DOHH2 (cell line): ENCODE measurements at regions not wholly inside any gene's neighbourhood (a gene's known extent, or its start where the extent isn't known, plus 50 kb on each side); places are given as distances from the start of the nearest gene placed in this dataset.

Source experiments
- H3F3A ChIP-seq: fragments of 200-600 bp; sonication (generic), shearing (Covaris generic); 2 replicates; pipeline ENCODE4 v1.6.0; 2016; ENCODE audit warnings: antibody characterized with exemption, mild to moderate bottlenecking; ENCODE audit not compliant: control insufficient read depth, insufficient read depth
- H3K27ac ChIP-seq: fragments of 200-600 bp; sonication (generic); 2 replicates; pipeline ENCODE4 v1.5.1; 2014; ENCODE audit warnings: low read depth, mild to moderate bottlenecking, low read length, moderate library complexity
- H3K27me3 ChIP-seq: fragments of 200-600 bp; sonication (generic); 2 replicates; pipeline ENCODE4 v1.6.1; 2014; ENCODE audit warnings: mild to moderate bottlenecking, low read length, mixed read lengths; ENCODE audit not compliant: control insufficient read depth
- H3K36me3 ChIP-seq: fragments of 200-600 bp; sonication (generic); 2 replicates; pipeline ENCODE4 v1.6.1; 2014; ENCODE audit warnings: mild to moderate bottlenecking, low read length, moderate library complexity, mixed read lengths; ENCODE audit not compliant: control insufficient read depth
- H3K4me1 ChIP-seq: fragments of 200-600 bp; sonication (generic); 2 replicates; pipeline ENCODE4 v1.6.1; 2014; ENCODE audit warnings: mild to moderate bottlenecking, low read length, mixed read lengths; ENCODE audit not compliant: control insufficient read depth
- H3K4me2 ChIP-seq: fragments of 200-600 bp; sonication (generic); 2 replicates; pipeline ENCODE4 v1.6.0; 2014; ENCODE audit warnings: mild to moderate bottlenecking, low read length, moderate library complexity
- H3K4me3 ChIP-seq: fragments of 200-600 bp; sonication (generic); 2 replicates; pipeline ENCODE4 v1.5.1; 2014; ENCODE audit warnings: mild to moderate bottlenecking, low read length, mixed read lengths
- H3K79me2 ChIP-seq: fragments of 200-600 bp; sonication (generic); 2 replicates; pipeline ENCODE4 v1.6.1; 2014; ENCODE audit warnings: mild to moderate bottlenecking, low read length, mixed read lengths; ENCODE audit not compliant: control insufficient read depth
- H3K9me2 ChIP-seq: fragments of 200-600 bp; sonication (generic); replicated peaks from 2 replicates; pipeline ENCODE4 v1.6.1; 2014; ENCODE audit warnings: mild to moderate bottlenecking, low read length, mixed read lengths; ENCODE audit not compliant: control insufficient read depth
- H3K9me3 ChIP-seq: fragments of 200-600 bp; sonication (generic); 2 replicates; pipeline ENCODE4 v1.6.1; 2014; ENCODE audit warnings: antibody characterized with exemption, low read length, mixed read lengths; ENCODE audit not compliant: control insufficient read depth, insufficient read depth
- H4K20me1 ChIP-seq: fragments of 200-600 bp; sonication (generic); 2 replicates; pipeline ENCODE4 v1.6.0; 2014; ENCODE audit warnings: low read depth, mild to moderate bottlenecking, antibody characterized with exemption, low read length, moderate library complexity; ENCODE audit not compliant: control insufficient read depth, insufficient read depth
- CTCF ChIP-seq: fragments of 200-600 bp; sonication (generic); IDR thresholded peaks from one replicate; pipeline ENCODE4 v1.5.1; 2014; ENCODE audit warnings: antibody characterized with exemption, mild to moderate bottlenecking, low read depth, low read length; ENCODE audit not compliant: poor library complexity, severe bottlenecking
- EZH2phosphoT487 ChIP-seq: fragments of 200-600 bp; sonication (generic); IDR thresholded peaks from 2 replicates; pipeline ENCODE4 v1.6.1; 2017; ENCODE audit warnings: borderline replicate concordance, mild to moderate bottlenecking, antibody characterized with exemption, low read length, moderate library complexity, mixed read lengths

- H3K27me3 ChIP-seq: no peaks in the 10 kb centered on the region
- TF ChIP-seq EZH2phosphoT487 (no peak), CTCF (no peak)
Observed at GRCh38 chr10:120963594-120964220, 112.5 kb downstream of the WDR11 start.

GRCh38 chr10:120966657-120967045 lies 115.5 kb downstream of the WDR11 start:
- no peaks in the 10 kb centered on the region for H3K36me3 ChIP-seq
- H3K27me3 ChIP-seq: no peaks in the 10 kb centered on the region
- no peaks in the 10 kb centered on the region for H3K79me2 ChIP-seq
- no peak overlapping the region for H3K4me3 ChIP-seq
- H3K4me1 ChIP-seq: no peaks in the 10 kb centered on the region
- H3F3A ChIP-seq: no peaks in the 10 kb centered on the region
- H3K27ac ChIP-seq: no peak overlapping the region
- H4K20me1 ChIP-seq: no peaks in the 10 kb centered on the region
- TF ChIP-seq CTCF (no peak), EZH2phosphoT487 (no peak)
- no peak overlapping the region for H3K4me2 ChIP-seq
- H3K9me3 ChIP-seq: no peaks in the 10 kb centered on the region
- H3K9me2 ChIP-seq: no peaks in the 10 kb centered on the region

More at GRCh38 chr10:120963594-120964220, 112.5 kb downstream of the WDR11 start:
- no peaks in the 10 kb centered on the region for H3F3A ChIP-seq
- no peaks in the 10 kb centered on the region for H3K4me1 ChIP-seq
- H4K20me1 ChIP-seq: no peaks in the 10 kb centered on the region
- H3K4me2 ChIP-seq: no peak overlapping the region
- H3K9me3 ChIP-seq: no peaks in the 10 kb centered on the region
- no peaks in the 10 kb centered on the region for H3K36me3 ChIP-seq
- H3K4me3 ChIP-seq: no peak overlapping the region
- H3K9me2 ChIP-seq: no peaks in the 10 kb centered on the region
- H3K27ac ChIP-seq: no peak overlapping the region
- no peaks in the 10 kb centered on the region for H3K79me2 ChIP-seq

- no peak overlapping the region for H3K4me3 ChIP-seq
- no peaks in the 10 kb centered on the region for H3F3A ChIP-seq
- no peak overlapping the region for H3K4me2 ChIP-seq
- H3K9me3 ChIP-seq: no peaks in the 10 kb centered on the region
- no peaks in the 10 kb centered on the region for H3K27me3 ChIP-seq
- TF ChIP-seq EZH2phosphoT487 (no peak), CTCF (no peak)
- H3K4me1 ChIP-seq: no peaks in the 10 kb centered on the region
- H3K36me3 ChIP-seq: no peaks in the 10 kb centered on the region
- no peaks in the 10 kb centered on the region for H3K9me2 ChIP-seq
- no peak overlapping the region for H3K27ac ChIP-seq
- no peaks in the 10 kb centered on the region for H3K79me2 ChIP-seq
- no peaks in the 10 kb centered on the region for H4K20me1 ChIP-seq
Observed at GRCh38 chr10:120969219-120969645, 118.1 kb downstream of the WDR11 start.
